ENCODE measurements at regions not wholly inside any gene's neighbourhood (a gene's known extent, or its start where the extent isn't known, plus 50 kb on each side); places are given as distances from the start of the nearest gene placed in this dataset.
A peak's percentile ranks its signal among the peaks of the same experiment; 100 is the strongest.

GRCh38 chr9:107861075-107861474 is 371.5 kb upstream of the KLF4 start:
- Histone ChIP-seq H3K4me1 (peaks cover 0 to 26% (median 0%) of the 10 kb centered on the region in 9 donors), H3K27me3 (no peaks in the 10 kb centered on the region), H3K4me3 (no peak overlapping the region), H3K9me3 (peaks cover 0 to 11% (median under 1%) of the 10 kb centered on the region in 11 donors), H3K36me3 (no peaks in the 10 kb centered on the region), H3K27ac (no peak overlapping the region)
- ATAC-seq (no peak), DNase-seq (no peak)
- intact Hi-C loops (cut with DNase I), result no loop called here
- 58 to 61% methylated on average over 3 of the region's 3 CpGs for WGBS, 2 donors
- TF ChIP-seq CTCF (IDR thresholded peaks at IDR 0.05), result peak in 2 of 9 donors; percentile 10 to 12

DNA sequence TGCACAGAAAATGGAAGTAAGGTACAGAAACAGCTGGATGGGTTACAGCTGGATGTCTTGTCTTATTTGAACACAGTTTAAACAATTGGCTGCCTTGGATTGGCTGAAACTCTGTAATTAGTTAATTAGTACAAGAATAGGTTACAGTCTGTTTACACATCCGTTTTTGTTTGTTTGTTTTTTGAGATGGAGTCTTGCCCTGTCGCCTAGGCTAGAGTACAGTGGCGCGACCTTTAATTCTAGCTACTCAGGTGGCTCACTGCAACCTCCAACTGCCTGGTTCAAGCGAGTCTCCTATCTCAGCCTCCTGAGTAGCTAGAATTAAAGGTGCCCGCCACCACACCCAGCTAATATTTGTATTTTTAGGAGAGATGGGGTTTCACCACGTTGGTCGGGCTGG is 368.7 kb upstream of the KLF4 start:
- peaks cover 0 to 35% (median 6%) of the 10 kb centered on the region in 11 donors for H3K9me3 ChIP-seq
- peaks cover 0 to 15% (median 0%) of the 10 kb centered on the region in 9 donors for H3K4me1 ChIP-seq
- 93 to 94% methylated on average over 8 of the region's 8 CpGs for WGBS, 2 donors
- no peaks in the 10 kb centered on the region for H3K36me3 ChIP-seq
- no peak for DNase-seq
- no peak overlapping the region for H3K4me3 ChIP-seq
- ATAC-seq, result no peak
- no peaks in the 10 kb centered on the region for H3K27me3 ChIP-seq
- intact Hi-C loops (cut with DNase I), result no loop called here
- no peak overlapping the region for H3K27ac ChIP-seq
- TF ChIP-seq CTCF (IDR thresholded peaks at IDR 0.05), result no peak

GRCh38 chr9:107856633-107857032 is 367.1 kb upstream of the KLF4 start:
- TF ChIP-seq CTCF (IDR thresholded peaks at IDR 0.05), result no peak
- intact Hi-C loops (cut with DNase I), result no loop called here
- no peak for ATAC-seq
- Histone ChIP-seq H3K9me3 (peaks cover 0 to 35% (median 6%) of the 10 kb centered on the region in 11 donors), H3K4me1 (no peaks in the 10 kb centered on the region), H3K27me3 (no peaks in the 10 kb centered on the region), H3K27ac (no peak overlapping the region), H3K4me3 (no peak overlapping the region), H3K36me3 (no peaks in the 10 kb centered on the region)
- WGBS, 2 donors, result 46 to 52% methylated on average over 2 of the region's 2 CpGs
- DNase-seq, result no peak

- intact Hi-C loops (cut with DNase I), result no loop called here
- no peak for TF ChIP-seq CTCF (IDR thresholded peaks at IDR 0.05)
- 97 to 100% methylated on average over 1 of the region's 1 CpG for WGBS, 2 donors
Measured at GRCh38 chr9:107855164-107855563, 365.6 kb upstream of the KLF4 start.

More at GRCh38 chr9:107855164-107855563, 365.6 kb upstream of the KLF4 start:
- Histone ChIP-seq H3K27ac (no peak overlapping the region), H3K36me3 (no peaks in the 10 kb centered on the region), H3K9me3 (peaks cover 0 to 35% (median 6%) of the 10 kb centered on the region in 11 donors), H3K4me3 (no peak overlapping the region), H3K27me3 (no peaks in the 10 kb centered on the region), H3K4me1 (no peaks in the 10 kb centered on the region)
- ATAC-seq, result no peak
- no peak for DNase-seq

Data from heart right ventricle (tissue), 16 donors.